GM12891 (cell line): ENCODE measurements at regions not wholly inside any gene's neighbourhood (a gene's known extent, or its start where the extent isn't known, plus 50 kb on each side); places are given as distances from the start of the nearest gene placed in this dataset.
"Not testable (repeated sequence)": the region's sequence is repeated elsewhere in the genome, so short reads cannot be mapped to it uniquely, and the experiment has no call there.

Experiments
- DNase-seq: peaks from one replicate; pipeline ENCODE4 v3.0.0; 2011; ENCODE audit warnings: low spot score; ENCODE audit not compliant: insufficient read length
- FAIRE-seq: peaks from 2 replicates; lab custom pipeline; 2011; peaks lifted over from hg19 to GRCh38; lab: Jason Lieb, UNC
- PAX5 ChIP-seq: IDR thresholded peaks from 2 replicates; pipeline ENCODE4 v1.6.1; 2011; ENCODE audit warnings: low read length, moderate library complexity, mild to moderate bottlenecking; ENCODE audit not compliant: insufficient read depth, severe bottlenecking
- POLR2A ChIP-seq: IDR thresholded peaks from 2 replicates; pipeline ENCODE4 v1.6.1; 2011; ENCODE audit warnings: low read depth, low read length, control low read depth
- POLR2AphosphoS5 ChIP-seq: IDR thresholded peaks from 2 replicates; pipeline ENCODE4 v1.6.1; 2011; ENCODE audit warnings: low read depth, low read length, control low read depth
- POU2F2 ChIP-seq: IDR thresholded peaks from 2 replicates; pipeline ENCODE4 v1.6.1; 2011; ENCODE audit warnings: low read depth, mild to moderate bottlenecking, control low read depth, low read length, moderate library complexity
- SPI1 ChIP-seq: IDR thresholded peaks from 2 replicates; pipeline ENCODE4 v1.6.1; 2011; ENCODE audit warnings: low read depth, low read length, control low read depth
- TAF1 ChIP-seq: IDR thresholded peaks from 2 replicates; pipeline ENCODE4 v1.6.1; 2011; ENCODE audit warnings: low read depth, low read length, control low read depth

- TF ChIP-seq SPI1 (no peak), PAX5 (no peak), TAF1 (no peak), POU2F2 (no peak), POLR2AphosphoS5 (no peak), POLR2A (no peak)
- DNase-seq: no peak
Observed at GRCh38 chr9:94490465-94490864, 64.4 kb upstream of the PCAT7 start.

GRCh38 chr9:94492125-94492524, 62.8 kb upstream of the PCAT7 start:
- FAIRE-seq: not testable (repeated sequence)

More at GRCh38 chr9:94490465-94490864, 64.4 kb upstream of the PCAT7 start:
- no peak for FAIRE-seq

GRCh38 chr9:94498801-94499453, 56.0 kb upstream of the PCAT7 start:
- peak; percentile 5 for FAIRE-seq
- DNase-seq: no peak
- TF ChIP-seq POU2F2 (no peak), POLR2AphosphoS5 (no peak), TAF1 (no peak), SPI1 (no peak), PAX5 (no peak), POLR2A (no peak)

More at GRCh38 chr9:94492125-94492524, 62.8 kb upstream of the PCAT7 start:
- TF ChIP-seq SPI1: peak; percentile 85
- DNase-seq: peak; percentile 3

GRCh38 chr9:94504358-94504757, 50.5 kb upstream of the PCAT7 start:
- no peak for DNase-seq
- no peak for FAIRE-seq
- no peak for TF ChIP-seq POLR2A
- no peak for TF ChIP-seq TAF1
- TF ChIP-seq PAX5: no peak
- TF ChIP-seq POU2F2: no peak
- TF ChIP-seq POLR2AphosphoS5: no peak
- no peak for TF ChIP-seq SPI1
